Endodermal cell (in vitro differentiated cells): ENCODE measurements at regions not wholly inside any gene's neighbourhood (a gene's known extent, or its start where the extent isn't known, plus 50 kb on each side); places are given as distances from the start of the nearest gene placed in this dataset.

Experiments used
- DNase-seq: peaks from one replicate; pipeline ENCODE4 v3.0.0-alpha.2; 2017
- H3K27ac ChIP-seq: 2 replicates; pipeline ENCODE4 v1.5.1; 2013; ENCODE audit warnings: mild to moderate bottlenecking, low read depth, low read length, moderate library complexity
- H3K27me3 ChIP-seq: 2 replicates; pipeline ENCODE4 v1.6.1; 2013; ENCODE audit warnings: mild to moderate bottlenecking, low read length, moderate library complexity; ENCODE audit not compliant: insufficient read depth, control insufficient read depth, poor library complexity, severe bottlenecking
- H3K36me3 ChIP-seq: 2 replicates; pipeline ENCODE4 v1.7.0; 2013; ENCODE audit warnings: mild to moderate bottlenecking, low read length, moderate library complexity; ENCODE audit not compliant: control insufficient read depth, insufficient read depth
- H3K4me1 ChIP-seq: one replicate; pipeline ENCODE4 v1.7.0; 2013; ENCODE audit warnings: low read length; ENCODE audit not compliant: control insufficient read depth, insufficient read depth
- H3K4me3 ChIP-seq: 2 replicates; pipeline ENCODE4 v1.5.1; 2013; ENCODE audit warnings: mild to moderate bottlenecking, low read length, moderate library complexity
- H3K9ac ChIP-seq: 2 replicates; pipeline ENCODE4 v1.6.1; 2013; ENCODE audit warnings: mild to moderate bottlenecking, low read length, moderate library complexity; ENCODE audit not compliant: poor library complexity, severe bottlenecking; ENCODE audit errors: extremely low read depth
- H3K9me3 ChIP-seq: 2 replicates; pipeline ENCODE4 v1.6.1; 2013; ENCODE audit warnings: mild to moderate bottlenecking, low read length, moderate library complexity; ENCODE audit not compliant: control insufficient read depth
- H3K27ac Mint-ChIP-seq: 2 replicates; pipeline ENCODE4 v1.8.0; 2020; ENCODE audit warnings: mixed read lengths
- H3K27me3 Mint-ChIP-seq: 2 replicates; pipeline ENCODE4 v1.8.0; 2021; ENCODE audit warnings: mild to moderate bottlenecking, mixed read lengths; ENCODE audit not compliant: insufficient read depth
- H3K36me3 Mint-ChIP-seq: 2 replicates; pipeline ENCODE4 v1.8.0; 2020; ENCODE audit warnings: low read depth, mixed read lengths
- H3K4me1 Mint-ChIP-seq: 2 replicates; pipeline ENCODE4 v1.8.0; 2020; ENCODE audit warnings: mixed read lengths
- H3K4me3 Mint-ChIP-seq: 2 replicates; pipeline ENCODE4 v1.8.0; 2020; ENCODE audit warnings: mild to moderate bottlenecking, moderate library complexity, mixed read lengths
- H3K9me3 Mint-ChIP-seq: 2 replicates; pipeline ENCODE4 v1.8.0; 2020; ENCODE audit warnings: mild to moderate bottlenecking, mixed read lengths
- WGBS, 2 experiments: methylation state at CpG; one replicate each; pipeline versions ENCODE4 v1.1.5 to v1.1.7; 2013; ENCODE audit warnings: missing lambda C conversion rate in 2 of 2, mixed read lengths in 1 of 2; ENCODE audit not compliant: insufficient coverage in 1 of 2, insufficient read length in 1 of 2; 5-methylcytosine and 5-hydroxymethylcytosine counted together
- TF ChIP-seq, protein P1 (sequence below): fragments of 200-600 bp; sonication (generic); conservative IDR thresholded peaks from 2 replicates; pipeline ENCODE4 v1.5.0; 2021; ENCODE audit warnings: antibody characterized with exemption, mild to moderate bottlenecking

DNA sequence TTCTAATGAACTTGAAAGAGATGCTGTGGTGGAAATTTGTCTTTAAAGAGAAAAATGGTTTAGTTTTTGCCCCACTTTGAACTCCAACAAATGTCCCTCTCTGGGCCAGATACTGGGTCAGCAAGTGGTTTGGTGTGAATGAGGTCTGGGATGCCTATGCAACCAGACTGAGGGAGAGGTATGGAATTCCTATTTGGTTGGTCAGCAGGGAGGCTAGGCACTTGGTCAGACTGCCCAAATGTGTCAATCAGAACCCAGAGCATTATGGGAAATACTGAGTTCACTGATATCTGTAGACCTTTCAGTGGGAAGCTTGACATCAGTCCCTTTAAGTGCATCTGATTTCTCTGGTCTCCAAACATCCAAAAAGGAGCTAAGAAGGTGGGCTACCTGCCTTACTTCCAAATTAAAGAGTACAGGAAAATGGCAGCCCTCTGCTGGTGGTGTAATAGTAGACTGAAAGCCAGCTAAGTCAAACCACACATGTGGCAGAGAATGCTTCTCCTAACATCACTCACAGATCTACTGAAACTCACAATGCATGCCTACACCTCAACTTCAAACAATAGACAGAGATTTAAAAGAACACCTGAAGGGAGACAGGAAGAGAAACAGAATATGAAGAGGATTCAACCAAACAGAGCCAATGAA is 510.1 kb downstream of the PLA2G4A start:
- no peaks in the 10 kb centered on the region for H3K4me1 Mint-ChIP-seq
- no peaks in the 10 kb centered on the region for H3K27me3 Mint-ChIP-seq
- H3K27ac Mint-ChIP-seq, result no peak overlapping the region
- Histone ChIP-seq H3K9ac (no peak overlapping the region), H3K27me3 (no peaks in the 10 kb centered on the region), H3K36me3 (no peaks in the 10 kb centered on the region), H3K9me3 (no peaks in the 10 kb centered on the region), H3K4me3 (no peak overlapping the region), H3K27ac (no peak overlapping the region), H3K4me1 (no peaks in the 10 kb centered on the region)
- H3K4me3 Mint-ChIP-seq, result no peak overlapping the region
- no peaks in the 10 kb centered on the region for H3K9me3 Mint-ChIP-seq
- TF ChIP-seq, protein P1, sequence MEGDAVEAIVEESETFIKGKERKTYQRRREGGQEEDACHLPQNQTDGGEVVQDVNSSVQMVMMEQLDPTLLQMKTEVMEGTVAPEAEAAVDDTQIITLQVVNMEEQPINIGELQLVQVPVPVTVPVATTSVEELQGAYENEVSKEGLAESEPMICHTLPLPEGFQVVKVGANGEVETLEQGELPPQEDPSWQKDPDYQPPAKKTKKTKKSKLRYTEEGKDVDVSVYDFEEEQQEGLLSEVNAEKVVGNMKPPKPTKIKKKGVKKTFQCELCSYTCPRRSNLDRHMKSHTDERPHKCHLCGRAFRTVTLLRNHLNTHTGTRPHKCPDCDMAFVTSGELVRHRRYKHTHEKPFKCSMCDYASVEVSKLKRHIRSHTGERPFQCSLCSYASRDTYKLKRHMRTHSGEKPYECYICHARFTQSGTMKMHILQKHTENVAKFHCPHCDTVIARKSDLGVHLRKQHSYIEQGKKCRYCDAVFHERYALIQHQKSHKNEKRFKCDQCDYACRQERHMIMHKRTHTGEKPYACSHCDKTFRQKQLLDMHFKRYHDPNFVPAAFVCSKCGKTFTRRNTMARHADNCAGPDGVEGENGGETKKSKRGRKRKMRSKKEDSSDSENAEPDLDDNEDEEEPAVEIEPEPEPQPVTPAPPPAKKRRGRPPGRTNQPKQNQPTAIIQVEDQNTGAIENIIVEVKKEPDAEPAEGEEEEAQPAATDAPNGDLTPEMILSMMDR, result peak; percentile 52
- no peaks in the 10 kb centered on the region for H3K36me3 Mint-ChIP-seq
- DNase-seq, result peak; percentile 51

DNA sequence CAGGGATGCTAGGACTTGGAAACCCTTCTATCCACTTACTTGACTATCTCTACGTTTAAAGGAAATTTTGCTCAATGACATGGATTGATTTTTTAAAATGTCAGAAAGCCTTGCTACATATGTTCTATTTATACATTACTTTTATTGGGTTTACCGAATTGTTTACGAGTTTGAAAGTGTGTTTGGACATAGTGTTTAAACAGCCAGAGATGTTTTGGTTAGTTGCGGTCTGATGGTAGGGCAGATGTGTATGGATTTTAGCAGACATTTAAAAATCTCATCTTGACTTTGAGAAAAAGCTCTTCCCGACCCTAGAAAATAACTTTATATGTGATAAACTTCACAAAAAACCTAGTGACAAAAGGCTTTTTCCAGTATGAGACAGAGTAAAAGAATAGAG is 513.7 kb downstream of the PLA2G4A start:
- WGBS, 2 experiments, result 88% methylated on average over 5 of the region's 5 CpGs; no CpG with 5 or more reads in 1 of the 2 experiments
- no peaks in the 10 kb centered on the region for H3K9me3 Mint-ChIP-seq
- H3K4me3 ChIP-seq, result no peak overlapping the region

DNA sequence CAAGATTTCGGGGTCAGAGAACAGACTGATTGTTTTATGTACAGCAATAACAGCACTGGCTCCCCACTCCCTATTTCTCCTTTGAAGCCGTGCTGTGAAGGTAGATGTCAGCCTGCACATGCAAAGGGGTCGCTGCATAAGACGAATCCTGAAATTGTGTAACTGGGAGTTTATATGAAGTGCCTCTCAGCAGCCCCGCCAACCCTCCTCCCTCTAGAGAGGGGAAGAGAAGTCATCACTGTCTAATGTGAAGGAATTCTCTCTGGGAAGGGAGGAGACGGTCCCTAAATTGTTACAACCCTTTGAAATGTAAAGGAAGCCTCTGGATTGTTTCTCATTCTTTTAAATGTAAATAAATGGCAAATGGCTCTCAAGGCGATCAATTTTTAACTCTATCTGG is 545.3 kb downstream of the PLA2G4A start:
- Histone ChIP-seq H3K27me3 (no peaks in the 10 kb centered on the region), H3K9me3 (no peaks in the 10 kb centered on the region), H3K4me3 (no peak overlapping the region), H3K36me3 (no peaks in the 10 kb centered on the region), H3K9ac (no peak overlapping the region), H3K4me1 (peaks cover 5% of the 10 kb centered on the region), H3K27ac (no peak overlapping the region)
- no peaks in the 10 kb centered on the region for H3K36me3 Mint-ChIP-seq
- H3K27ac Mint-ChIP-seq, result no peak overlapping the region
- no peak overlapping the region for H3K4me3 Mint-ChIP-seq
- H3K27me3 Mint-ChIP-seq, result no peaks in the 10 kb centered on the region
- peak; percentile 54 for DNase-seq
- no peaks in the 10 kb centered on the region for H3K9me3 Mint-ChIP-seq
- H3K4me1 Mint-ChIP-seq, result peaks cover 15% of the 10 kb centered on the region
- 75 to 100% methylated on average over 1 to 7 of the region's 7 CpGs for WGBS, 2 experiments
- TF ChIP-seq, protein P1, result no peak

More for the DNA sequence above, 513.7 kb downstream of the PLA2G4A start:
- no peak for DNase-seq
- TF ChIP-seq, protein P1, result no peak
- Histone ChIP-seq H3K27ac (no peak overlapping the region), H3K27me3 (no peaks in the 10 kb centered on the region), H3K9me3 (no peaks in the 10 kb centered on the region), H3K4me1 (no peaks in the 10 kb centered on the region), H3K36me3 (no peaks in the 10 kb centered on the region), H3K9ac (no peak overlapping the region)
- Mint-ChIP-seq H3K4me1 (no peaks in the 10 kb centered on the region), H3K27ac (no peak overlapping the region), H3K27me3 (no peaks in the 10 kb centered on the region), H3K36me3 (no peaks in the 10 kb centered on the region), H3K4me3 (no peak overlapping the region)
